ENCODE measurements at regions not wholly inside any gene's neighbourhood (a gene's known extent, or its start where the extent isn't known, plus 50 kb on each side); places are given as distances from the start of the nearest gene placed in this dataset.
A peak's percentile ranks its signal among the peaks of the same experiment; 100 is the strongest.

DNA sequence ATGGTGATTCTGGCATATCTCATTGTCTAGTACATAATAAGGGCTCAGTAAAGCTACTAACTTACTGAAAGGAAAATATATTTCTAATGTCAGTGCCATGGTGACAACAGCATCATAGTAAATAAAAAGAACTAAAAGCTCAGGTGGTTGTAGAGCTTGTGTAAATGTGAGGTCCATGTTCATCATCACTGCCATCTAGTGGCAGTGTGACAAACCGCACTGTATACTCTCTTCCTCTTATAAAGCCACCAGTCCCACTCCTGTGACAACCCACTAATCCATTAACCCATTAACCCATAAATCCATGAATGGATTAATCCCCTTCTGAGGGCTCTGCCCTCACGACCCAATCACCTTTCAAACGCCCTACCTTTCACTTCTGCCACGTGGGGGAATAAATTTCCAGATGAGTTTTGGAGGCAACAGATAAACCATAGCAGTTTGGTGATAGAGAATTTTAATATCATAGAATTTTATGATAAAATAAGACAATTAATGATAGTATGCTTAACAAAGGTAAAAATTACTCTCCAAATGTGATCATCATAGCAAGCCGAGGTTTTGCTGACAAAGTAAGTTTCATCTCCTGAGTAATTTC lies 160.4 kb upstream of the SGCG start:
- no peak overlapping the region for H3K27ac ChIP-seq
- intact Hi-C loops (cut with DNase I; ENCODE audit: low total_unique reads) = no loop called here
- DNase-seq (ENCODE audit: low spot score in 2 of 2) = peak in 1 of 2 donors; percentile 19

DNA sequence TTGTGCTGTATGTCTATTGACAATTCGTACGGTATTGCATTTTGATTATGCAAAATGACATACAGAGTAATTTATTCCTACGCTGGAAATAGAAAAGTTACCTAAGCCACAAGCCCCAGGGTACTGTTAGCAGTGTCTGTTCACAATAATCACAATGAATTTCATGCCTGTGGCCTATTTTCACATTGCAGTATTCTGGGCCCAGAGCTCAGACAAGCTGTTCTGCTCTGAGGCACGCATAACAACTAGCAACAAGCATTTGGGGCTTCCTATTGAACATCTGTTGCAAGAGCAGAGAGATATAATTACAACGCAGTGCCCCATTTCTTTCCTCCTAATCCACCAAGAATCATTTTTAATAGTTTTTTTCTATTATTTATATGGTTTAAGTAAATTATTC lies 158.9 kb upstream of the SGCG start:
- no peak overlapping the region for H3K27ac ChIP-seq
- no peaks in the 10 kb centered on the region for H3K36me3 ChIP-seq
- intact Hi-C loops (cut with DNase I; ENCODE audit: low total_unique reads) = no loop called here
- no peaks in the 10 kb centered on the region for H3K9me3 ChIP-seq
- TF ChIP-seq POLR2AphosphoS5 (IDR thresholded peaks at IDR 0.05) = no peak
- TF ChIP-seq, protein P1, sequence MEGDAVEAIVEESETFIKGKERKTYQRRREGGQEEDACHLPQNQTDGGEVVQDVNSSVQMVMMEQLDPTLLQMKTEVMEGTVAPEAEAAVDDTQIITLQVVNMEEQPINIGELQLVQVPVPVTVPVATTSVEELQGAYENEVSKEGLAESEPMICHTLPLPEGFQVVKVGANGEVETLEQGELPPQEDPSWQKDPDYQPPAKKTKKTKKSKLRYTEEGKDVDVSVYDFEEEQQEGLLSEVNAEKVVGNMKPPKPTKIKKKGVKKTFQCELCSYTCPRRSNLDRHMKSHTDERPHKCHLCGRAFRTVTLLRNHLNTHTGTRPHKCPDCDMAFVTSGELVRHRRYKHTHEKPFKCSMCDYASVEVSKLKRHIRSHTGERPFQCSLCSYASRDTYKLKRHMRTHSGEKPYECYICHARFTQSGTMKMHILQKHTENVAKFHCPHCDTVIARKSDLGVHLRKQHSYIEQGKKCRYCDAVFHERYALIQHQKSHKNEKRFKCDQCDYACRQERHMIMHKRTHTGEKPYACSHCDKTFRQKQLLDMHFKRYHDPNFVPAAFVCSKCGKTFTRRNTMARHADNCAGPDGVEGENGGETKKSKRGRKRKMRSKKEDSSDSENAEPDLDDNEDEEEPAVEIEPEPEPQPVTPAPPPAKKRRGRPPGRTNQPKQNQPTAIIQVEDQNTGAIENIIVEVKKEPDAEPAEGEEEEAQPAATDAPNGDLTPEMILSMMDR (IDR thresholded peaks at IDR 0.05) = no peak
- no peak for TF ChIP-seq POLR2A (IDR thresholded peaks at IDR 0.05)
- no peak for DNase-seq (ENCODE audit: low spot score in 2 of 2)
- no peaks in the 10 kb centered on the region for H3K27me3 ChIP-seq
- no peaks in the 10 kb centered on the region for H3K4me1 ChIP-seq
- no peak overlapping the region for H3K4me3 ChIP-seq

More for the DNA sequence above, 160.4 kb upstream of the SGCG start:
- Histone ChIP-seq H3K4me1 (no peaks in the 10 kb centered on the region), H3K27me3 (no peaks in the 10 kb centered on the region), H3K4me3 (no peak overlapping the region), H3K36me3 (no peaks in the 10 kb centered on the region), H3K9me3 (no peaks in the 10 kb centered on the region)
- TF ChIP-seq POLR2AphosphoS5 (IDR thresholded peaks at IDR 0.05) (no peak), POLR2A (IDR thresholded peaks at IDR 0.05) (no peak)
- TF ChIP-seq, protein P1 (IDR thresholded peaks at IDR 0.05) = peak; percentile 12 to 59 (median 49)

DNA sequence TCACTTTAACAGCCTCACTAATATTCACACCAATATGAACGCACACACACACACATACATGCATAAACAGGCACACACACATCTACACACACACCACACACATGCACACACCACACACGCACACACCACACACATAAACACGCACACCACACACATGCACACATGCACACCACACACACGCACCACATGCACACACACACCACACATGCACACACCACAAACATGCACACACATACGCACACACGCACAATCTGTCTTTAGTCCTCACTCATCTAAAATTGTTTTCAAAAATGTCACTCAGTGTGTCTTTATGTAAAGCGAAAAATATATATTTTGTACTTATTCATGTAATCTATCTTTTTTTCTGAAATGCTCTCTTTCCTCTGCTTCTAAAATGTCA lies 158.1 kb upstream of the SGCG start:
- no peak overlapping the region for H3K4me3 ChIP-seq
- H3K36me3 ChIP-seq = no peaks in the 10 kb centered on the region
- no peaks in the 10 kb centered on the region for H3K9me3 ChIP-seq
- intact Hi-C loops (cut with DNase I; ENCODE audit: low total_unique reads) = no loop called here
- no peak for TF ChIP-seq POLR2A (IDR thresholded peaks at IDR 0.05)
- no peak for TF ChIP-seq POLR2AphosphoS5 (IDR thresholded peaks at IDR 0.05)
- TF ChIP-seq, protein P1 (IDR thresholded peaks at IDR 0.05) = no peak
- no peaks in the 10 kb centered on the region for H3K4me1 ChIP-seq
- H3K27me3 ChIP-seq = no peaks in the 10 kb centered on the region
- no peak overlapping the region for H3K27ac ChIP-seq
- no peak for DNase-seq (ENCODE audit: low spot score in 2 of 2)

DNA sequence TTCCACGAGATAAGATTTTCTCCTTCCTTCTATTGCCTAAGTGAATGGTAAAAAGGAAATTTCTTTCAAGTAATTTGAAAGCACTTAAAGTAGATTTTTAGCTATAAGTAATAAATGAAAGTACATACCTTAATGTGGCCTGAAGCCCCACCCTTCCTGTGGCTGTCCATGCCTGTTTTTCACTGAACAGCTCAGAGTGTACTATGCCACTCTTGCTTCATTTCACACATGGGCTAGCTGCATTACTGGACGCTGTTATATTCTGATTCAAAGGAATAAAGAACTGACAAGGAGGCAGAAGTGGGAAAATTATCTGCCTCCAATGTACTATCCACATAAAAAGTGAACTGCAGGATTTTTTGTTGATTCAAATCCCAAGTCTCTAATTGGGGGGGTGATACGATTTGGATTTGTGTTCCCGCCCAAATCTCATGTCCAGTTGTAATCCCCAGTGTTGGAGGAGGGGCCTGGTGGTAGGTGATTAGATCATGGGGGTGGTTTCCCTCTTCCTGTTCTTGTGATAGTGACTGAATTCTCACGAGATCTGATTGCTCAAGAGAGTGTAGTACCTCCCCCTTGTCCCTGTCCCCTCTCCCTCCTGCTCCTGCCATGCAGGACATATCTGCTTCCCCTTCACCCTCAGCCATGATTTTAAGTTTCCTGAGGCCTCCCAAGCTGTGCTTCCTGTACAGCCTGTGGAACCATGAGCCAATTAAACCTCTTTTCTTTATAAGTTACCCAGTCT lies 154.7 kb upstream of the SGCG start:
- Histone ChIP-seq H3K9me3 (no peaks in the 10 kb centered on the region), H3K27me3 (no peaks in the 10 kb centered on the region), H3K4me3 (no peak overlapping the region), H3K27ac (no peak overlapping the region), H3K36me3 (no peaks in the 10 kb centered on the region), H3K4me1 (no peaks in the 10 kb centered on the region)
- no peak for DNase-seq (ENCODE audit: low spot score in 2 of 2)
- intact Hi-C loops (cut with DNase I; ENCODE audit: low total_unique reads) = no loop called here
- TF ChIP-seq POLR2AphosphoS5 (IDR thresholded peaks at IDR 0.05) (no peak), POLR2A (IDR thresholded peaks at IDR 0.05) (no peak)
- TF ChIP-seq, protein P1 (IDR thresholded peaks at IDR 0.05) = no peak

DNA sequence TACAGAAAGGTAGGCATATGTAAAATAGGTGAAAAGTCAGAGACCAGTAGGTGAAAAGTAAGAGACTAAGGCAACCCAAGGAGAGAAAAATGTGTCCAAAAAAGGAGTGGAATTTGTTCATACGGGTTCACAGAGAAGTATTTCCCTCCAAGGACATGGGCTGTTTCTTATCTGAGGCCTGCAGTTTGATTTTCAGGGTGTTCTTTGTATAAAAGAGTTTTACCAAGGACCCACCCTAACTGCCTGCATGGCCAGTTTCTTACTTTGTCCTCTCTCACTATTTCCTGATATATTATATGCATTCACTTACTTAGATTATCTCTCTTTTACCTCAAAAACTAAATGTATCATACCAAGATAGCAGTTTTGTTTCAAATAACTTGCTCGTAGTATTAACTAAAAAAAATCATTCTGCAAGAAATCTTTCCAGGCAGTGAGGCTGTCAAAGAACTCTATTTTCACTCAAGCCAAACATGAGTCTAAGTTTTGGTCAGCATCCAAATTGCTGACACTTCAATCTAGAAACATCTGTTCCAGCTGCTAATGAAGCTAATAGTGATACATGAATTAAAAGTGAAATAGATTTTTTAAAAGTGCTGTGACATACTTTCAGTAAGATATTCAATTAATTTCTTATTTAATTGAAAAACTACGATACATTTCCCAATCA lies 141.4 kb upstream of the SGCG start:
- Histone ChIP-seq H3K27me3 (no peaks in the 10 kb centered on the region), H3K36me3 (no peaks in the 10 kb centered on the region), H3K4me1 (no peaks in the 10 kb centered on the region), H3K9me3 (no peaks in the 10 kb centered on the region), H3K27ac (no peak overlapping the region), H3K4me3 (no peak overlapping the region)
- intact Hi-C loops (cut with DNase I; ENCODE audit: low total_unique reads) = no loop called here
- DNase-seq (ENCODE audit: low spot score in 2 of 2) = no peak
- TF ChIP-seq, protein P1 (IDR thresholded peaks at IDR 0.05) = no peak
- TF ChIP-seq POLR2AphosphoS5 (IDR thresholded peaks at IDR 0.05) (no peak), POLR2A (IDR thresholded peaks at IDR 0.05) (no peak)
